ENCODE measurements at regions not wholly inside any gene's neighbourhood (a gene's known extent, or its start where the extent isn't known, plus 50 kb on each side); places are given as distances from the start of the nearest gene placed in this dataset.

- Histone ChIP-seq H3K4me1 (no peaks in the 10 kb centered on the region), H3K27ac (no peak overlapping the region), H3K27me3 (replicated peaks in 1 of 7) (peaks cover 0 to 42% (median 23%) of the 10 kb centered on the region in 7 donors), H3K36me3 (no peaks in the 10 kb centered on the region), H3K9me3 (no peaks in the 10 kb centered on the region), H3K4me3 (no peak overlapping the region)
- no peak for DNase-seq
- intact Hi-C loops (cut with DNase I; ENCODE audit: low total_unique reads) = loop anchor here (10.0 kb wide), 1 partner anchor 565 kb away; no protein-coding TSS in a partner anchor
- 72 to 91% (median 75%) methylated on average over 3 of the region's 3 CpGs for WGBS, 5 donors
- TF ChIP-seq CTCF (IDR thresholded peaks at IDR 0.05 in 8 of 11, conservative IDR thresholded peaks at IDR 0.05 in 3 of 11) (no peak), POLR2AphosphoS5 (IDR thresholded peaks at IDR 0.05) (no peak), POLR2A (IDR thresholded peaks at IDR 0.05) (no peak)
These were observed 248.9 kb downstream of the PAX3 start for GRCh38 chr2:222049946-222050345.

GRCh38 chr2:222043897-222044296 lies 254.9 kb downstream of the PAX3 start:
- peaks cover 0 to 8% (median 0%) of the 10 kb centered on the region in 7 donors for H3K27me3 ChIP-seq (replicated peaks in 1 of 7)
- intact Hi-C loops (cut with DNase I; ENCODE audit: low total_unique reads) = no loop called here
- no peak overlapping the region for H3K27ac ChIP-seq
- H3K4me1 ChIP-seq = no peaks in the 10 kb centered on the region
- DNase-seq = no peak
- H3K9me3 ChIP-seq = no peaks in the 10 kb centered on the region
- TF ChIP-seq POLR2AphosphoS5 (IDR thresholded peaks at IDR 0.05) = no peak
- no peak for TF ChIP-seq POLR2A (IDR thresholded peaks at IDR 0.05)
- TF ChIP-seq CTCF (IDR thresholded peaks at IDR 0.05 in 8 of 11, conservative IDR thresholded peaks at IDR 0.05 in 3 of 11) = no peak
- H3K36me3 ChIP-seq = no peaks in the 10 kb centered on the region
- no peak overlapping the region for H3K4me3 ChIP-seq
- WGBS, 5 donors = 78 to 86% (median 82%) methylated on average over 4 of the region's 4 CpGs

- no peaks in the 10 kb centered on the region for H3K36me3 ChIP-seq
- TF ChIP-seq POLR2A (IDR thresholded peaks at IDR 0.05) (no peak), CTCF (IDR thresholded peaks at IDR 0.05 in 8 of 11, conservative IDR thresholded peaks at IDR 0.05 in 3 of 11) (no peak)
- no peaks in the 10 kb centered on the region for H3K9me3 ChIP-seq
- H3K4me1 ChIP-seq = no peaks in the 10 kb centered on the region
- 58 to 86% (median 67%) methylated on average over 4 of the region's 4 CpGs for WGBS, 5 donors
- no peak for DNase-seq
- H3K27ac ChIP-seq = no peak overlapping the region
- peaks cover 0 to 8% (median 0%) of the 10 kb centered on the region in 7 donors for H3K27me3 ChIP-seq (replicated peaks in 1 of 7)
- intact Hi-C loops (cut with DNase I; ENCODE audit: low total_unique reads) = no loop called here
- H3K4me3 ChIP-seq = no peak overlapping the region
These were observed 256.1 kb downstream of the PAX3 start for GRCh38 chr2:222042666-222043065.

GRCh38 chr2:222040333-222040732 lies 258.5 kb downstream of the PAX3 start:
- no peaks in the 10 kb centered on the region for H3K9me3 ChIP-seq
- no peak for DNase-seq
- peaks cover 0 to 13% (median 0%) of the 10 kb centered on the region in 7 donors for H3K27me3 ChIP-seq (replicated peaks in 1 of 7)
- no peak overlapping the region for H3K27ac ChIP-seq
- intact Hi-C loops (cut with DNase I; ENCODE audit: low total_unique reads) = no loop called here
- no peaks in the 10 kb centered on the region for H3K36me3 ChIP-seq
- 82 to 92% (median 90%) methylated on average over 2 of the region's 2 CpGs for WGBS, 5 donors
- H3K4me3 ChIP-seq = no peak overlapping the region
- no peaks in the 10 kb centered on the region for H3K4me1 ChIP-seq
- TF ChIP-seq POLR2AphosphoS5 (IDR thresholded peaks at IDR 0.05) = no peak
- TF ChIP-seq POLR2A (IDR thresholded peaks at IDR 0.05) = no peak
- no peak for TF ChIP-seq CTCF (IDR thresholded peaks at IDR 0.05 in 8 of 11, conservative IDR thresholded peaks at IDR 0.05 in 3 of 11)
